Activated CD4-positive, alpha-beta T cell treated with anti-CD3 and anti-CD28 coated beads for 36 hours (primary cell): ENCODE measurements at regions not wholly inside any gene's neighbourhood (a gene's known extent, or its start where the extent isn't known, plus 50 kb on each side); places are given as distances from the start of the nearest gene placed in this dataset.

Source experiments
- ATAC-seq: fragments of 200-7000 bp; cut with Tn5 transposase; one replicate; pipeline ENCODE4 v1.10.0; 2021; ENCODE audit warnings: mild to moderate bottlenecking, moderate library complexity
- CTCF ChIA-PET: fragments of 350-600 bp; sonication (Branson Sonifier 250); formaldehyde crosslinking; loops from one replicate; lab custom pipeline; 2021; ENCODE audit warnings: antibody characterized with exemption; lab: Charles Lee
- POLR2A ChIA-PET: fragments of 350-600 bp; sonication (Branson Sonifier 250); formaldehyde crosslinking; loops from one replicate; lab custom pipeline; 2021; ENCODE audit warnings: antibody characterized with exemption, inconsistent platforms; lab: Charles Lee
- DNase-seq: peaks from one replicate; pipeline ENCODE4 v3.0.0-alpha.2; 2020
- H3K27ac Mint-ChIP-seq: one replicate; pipeline ENCODE4 v1.8.0; 2021; ENCODE audit warnings: mixed read lengths
- H3K27me3 Mint-ChIP-seq: one replicate; pipeline ENCODE4 v1.8.0; 2021; ENCODE audit warnings: mixed read lengths
- H3K36me3 Mint-ChIP-seq: one replicate; pipeline ENCODE4 v1.8.0; 2021; ENCODE audit warnings: low read depth, mixed read lengths
- H3K4me1 Mint-ChIP-seq: one replicate; pipeline ENCODE4 v1.8.0; 2021; ENCODE audit warnings: mixed read lengths
- H3K4me3 Mint-ChIP-seq: one replicate; pipeline ENCODE4 v1.8.0; 2021; ENCODE audit warnings: mild to moderate bottlenecking, moderate library complexity, mixed read lengths
- H3K9me3 Mint-ChIP-seq: one replicate; pipeline ENCODE4 v1.8.0; 2021; ENCODE audit warnings: low read depth, mixed read lengths
- intact Hi-C, 2 experiments: fragments of 100-400 bp; cut with DNase I in 1 of 2; cut with micrococcal nuclease in 1 of 2; formaldehyde crosslinking; loops; one replicate each; pipeline versions ENCODE4 v1.14.2 to v1.15.1; 2022 to 2024; cut with DNase I, micrococcal nuclease

DNA sequence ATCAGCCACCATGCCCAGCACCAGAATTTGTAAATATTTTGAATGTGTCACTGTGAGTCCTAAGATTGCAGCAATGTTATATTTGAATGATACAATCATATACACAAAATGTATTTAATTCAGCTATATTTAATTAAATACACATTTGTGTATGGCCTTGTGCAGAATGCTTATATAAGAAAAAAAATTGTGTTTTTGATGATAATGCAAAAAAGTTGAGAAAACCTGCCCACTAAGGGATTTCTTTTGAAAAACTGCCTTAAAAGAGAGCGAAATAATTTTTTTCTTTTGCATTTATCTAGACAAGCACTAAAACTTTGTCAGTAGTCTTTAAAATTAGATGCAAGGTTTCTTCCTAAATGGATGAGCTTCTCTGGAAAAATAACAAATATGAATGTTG is 68.1 kb upstream of the OTUD4 start:
- POLR2A ChIA-PET: no interaction called here
- intact Hi-C loops: no loop called here

DNA sequence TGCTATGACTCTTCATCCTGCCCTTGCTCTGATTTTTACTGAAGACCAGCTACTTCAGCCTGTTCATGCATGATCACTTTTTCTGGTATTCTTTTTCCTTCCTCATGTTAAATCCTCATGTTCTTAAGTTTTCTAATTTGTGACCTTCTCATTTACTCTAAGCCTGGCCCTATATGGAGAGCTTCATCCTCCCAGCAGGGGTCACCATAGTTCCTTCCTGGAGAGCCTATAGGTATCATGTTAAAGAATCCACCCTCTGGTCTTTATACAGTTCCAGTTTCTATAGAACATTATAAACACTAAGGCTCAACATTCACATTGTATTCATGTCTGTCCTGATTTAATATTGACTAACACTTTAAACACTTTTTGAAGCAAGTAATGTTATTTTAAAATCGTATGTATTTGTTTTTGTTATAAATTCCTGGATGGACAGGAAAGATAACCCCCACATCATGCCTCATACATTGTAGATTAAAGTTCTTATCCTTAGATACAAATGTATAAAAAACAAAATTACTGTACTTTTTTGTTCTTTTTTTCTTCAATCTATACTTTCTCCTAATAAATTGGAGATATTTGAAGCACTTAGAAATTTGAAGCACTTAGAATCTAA is 53.8 kb upstream of the OTUD4 start:
- no peak overlapping the region for H3K27ac Mint-ChIP-seq
- intact Hi-C loops: loop anchor here (1.0 to 10.0 kb wide), 6 partner anchors 265 to 1062 kb away; no protein-coding TSS in a partner anchor
- H3K4me1 Mint-ChIP-seq: no peaks in the 10 kb centered on the region
- H3K27me3 Mint-ChIP-seq: no peaks in the 10 kb centered on the region
- ChIA-PET CTCF (interaction anchor here (0.6 to 3.7 kb wide), 19 partner anchors 11 to 1557 kb away, joined by 3 to 36 read pairs (median 6); no protein-coding TSS in a partner anchor), POLR2A (interaction anchor here (0.5 to 0.8 kb wide), 2 partner anchors 17 to 375 kb away, joined by 3 to 4 read pairs; no protein-coding TSS in a partner anchor)
- no peaks in the 10 kb centered on the region for H3K36me3 Mint-ChIP-seq
- peak; percentile 98 for ATAC-seq
- DNase-seq: peak; percentile 78
- no peaks in the 10 kb centered on the region for H3K9me3 Mint-ChIP-seq
- no peak overlapping the region for H3K4me3 Mint-ChIP-seq

More for the DNA sequence above, 68.1 kb upstream of the OTUD4 start:
- CTCF ChIA-PET: interaction anchor here (0.6 to 0.9 kb wide), 3 partner anchors 69 to 290 kb away, joined by 3 read pairs; no protein-coding TSS in a partner anchor
- Mint-ChIP-seq H3K27ac (no peak overlapping the region), H3K27me3 (peaks cover 8% of the 10 kb centered on the region), H3K9me3 (no peaks in the 10 kb centered on the region), H3K4me1 (no peaks in the 10 kb centered on the region), H3K4me3 (no peak overlapping the region), H3K36me3 (no peaks in the 10 kb centered on the region)
- ATAC-seq: no peak
- no peak for DNase-seq

DNA sequence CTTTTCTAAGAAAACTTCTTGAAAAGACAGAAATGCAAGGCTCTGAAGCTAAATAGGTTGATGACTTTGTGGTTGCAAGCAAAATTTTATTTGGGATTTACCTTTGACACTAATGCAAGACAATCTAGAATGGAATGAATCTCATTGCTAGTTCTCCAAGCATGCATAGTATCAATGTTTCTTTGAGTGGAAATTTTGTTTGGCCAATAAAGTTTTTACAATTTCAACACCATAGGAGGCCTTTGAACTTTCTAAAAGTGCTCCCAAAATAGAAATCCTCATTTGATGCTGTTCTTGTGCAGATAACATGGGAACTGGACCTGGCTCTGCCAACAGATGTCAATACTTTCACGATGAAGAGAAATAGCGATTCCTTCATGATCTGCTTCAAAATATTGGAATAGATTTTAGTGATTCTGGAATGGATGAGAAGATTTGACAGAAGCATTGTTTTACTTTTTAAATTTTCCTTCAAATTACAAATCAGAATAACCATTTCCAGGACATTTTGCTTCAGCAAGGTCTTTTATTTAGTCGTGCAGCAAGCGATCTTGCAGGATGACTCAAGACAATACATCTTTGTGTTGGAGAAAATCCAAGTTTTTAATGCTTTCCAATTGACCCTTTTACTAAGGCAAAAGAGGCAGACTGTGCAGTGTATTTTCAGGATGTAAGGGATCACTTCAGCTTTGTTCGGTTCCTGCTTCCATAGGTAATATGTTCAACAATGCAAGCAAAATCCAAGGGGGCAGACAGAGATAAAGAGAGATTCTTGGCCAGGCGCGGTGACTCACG is 51.7 kb upstream of the OTUD4 start:
- no peaks in the 10 kb centered on the region for H3K4me1 Mint-ChIP-seq
- H3K4me3 Mint-ChIP-seq: no peak overlapping the region
- DNase-seq: no peak
- no peaks in the 10 kb centered on the region for H3K36me3 Mint-ChIP-seq
- ChIA-PET CTCF (interaction anchor here (1.2 to 1.8 kb wide), 2 partner anchors 16 to 385 kb away, joined by 3 to 5 read pairs; no protein-coding TSS in a partner anchor), POLR2A (no interaction called here)
- intact Hi-C loops: loop anchor here (5.0 to 10.0 kb wide), 2 partner anchors 1057 to 1060 kb away; no protein-coding TSS in a partner anchor
- H3K27ac Mint-ChIP-seq: no peak overlapping the region
- no peaks in the 10 kb centered on the region for H3K9me3 Mint-ChIP-seq
- ATAC-seq: no peak
- no peaks in the 10 kb centered on the region for H3K27me3 Mint-ChIP-seq

DNA sequence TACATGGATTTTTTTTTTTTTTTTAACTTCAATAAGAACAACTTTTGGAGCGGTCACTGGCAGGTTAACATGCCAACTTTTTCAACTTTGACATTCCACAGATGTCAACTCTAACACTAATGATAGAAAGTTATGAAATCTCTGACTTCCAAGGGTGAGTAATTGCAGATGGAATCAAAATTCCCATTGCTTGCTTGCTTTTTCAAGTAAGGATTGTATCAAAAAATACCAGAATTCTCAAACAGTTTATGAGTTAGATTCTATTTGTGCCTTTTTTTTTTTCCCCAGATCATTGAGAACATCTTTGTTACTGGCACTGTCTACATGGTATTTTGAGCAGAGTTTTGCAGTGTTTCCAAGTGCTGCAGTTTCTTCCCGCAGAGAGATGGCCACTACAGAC is 50.3 kb upstream of the OTUD4 start:
- DNase-seq (no peak), ATAC-seq (no peak)
- Mint-ChIP-seq H3K27me3 (no peaks in the 10 kb centered on the region), H3K9me3 (no peaks in the 10 kb centered on the region), H3K27ac (no peak overlapping the region), H3K4me1 (no peaks in the 10 kb centered on the region), H3K36me3 (no peaks in the 10 kb centered on the region), H3K4me3 (no peak overlapping the region)
- intact Hi-C loops: loop anchor here (5.0 to 10.0 kb wide), 2 partner anchors 1056 to 1058 kb away; no protein-coding TSS in a partner anchor
- ChIA-PET CTCF (interaction anchor here (1.2 to 1.3 kb wide), 2 partner anchors 14 to 326 kb away, joined by 3 read pairs; no protein-coding TSS in a partner anchor), POLR2A (no interaction called here)
